Loucy (cell line): ENCODE measurements at regions not wholly inside any gene's neighbourhood (a gene's known extent, or its start where the extent isn't known, plus 50 kb on each side); places are given as distances from the start of the nearest gene placed in this dataset.

Source experiments
- H2AFZ ChIP-seq: fragments of 200-600 bp; sonication (generic); 2 replicates; pipeline ENCODE4 v1.6.0; 2016; ENCODE audit warnings: antibody characterized with exemption, mild to moderate bottlenecking, low read length, moderate library complexity
- H3F3A ChIP-seq: fragments of 200-600 bp; 2 replicates; pipeline ENCODE4 v1.6.0; 2016; ENCODE audit warnings: antibody characterized with exemption, low read depth, mild to moderate bottlenecking
- H3K27me3 ChIP-seq: fragments of 200-600 bp; sonication (generic); 2 replicates; pipeline ENCODE4 v1.6.1; 2014; ENCODE audit warnings: low read length, mild to moderate bottlenecking; ENCODE audit not compliant: insufficient read depth, poor library complexity, severe bottlenecking
- H3K36me3 ChIP-seq: fragments of 200-600 bp; sonication (generic); 2 replicates; pipeline ENCODE4 v1.6.1; 2016; ENCODE audit warnings: low read length; ENCODE audit not compliant: insufficient read depth
- H3K4me1 ChIP-seq: fragments of 200-600 bp; sonication (generic); 2 replicates; pipeline ENCODE4 v1.5.1; 2014; ENCODE audit warnings: low read length, mild to moderate bottlenecking; ENCODE audit not compliant: insufficient read depth, poor library complexity, severe bottlenecking
- H3K4me2 ChIP-seq: fragments of 200-600 bp; sonication (generic); 2 replicates; pipeline ENCODE4 v1.6.0; 2014; ENCODE audit warnings: antibody characterized with exemption, low read length, low read depth, mild to moderate bottlenecking; ENCODE audit not compliant: poor library complexity, severe bottlenecking
- H3K4me3 ChIP-seq: fragments of 200-600 bp; sonication (generic); 2 replicates; pipeline ENCODE4 v1.5.1; 2014; ENCODE audit warnings: low read length, mild to moderate bottlenecking, mixed read lengths; ENCODE audit not compliant: poor library complexity, severe bottlenecking
- H3K79me2 ChIP-seq: fragments of 200-600 bp; sonication (generic); 2 replicates; pipeline ENCODE4 v1.6.1; 2014; ENCODE audit warnings: low read length; ENCODE audit not compliant: insufficient read depth
- H3K9ac ChIP-seq: fragments of 200-600 bp; sonication (generic); 2 replicates; pipeline ENCODE4 v1.6.0; 2014; ENCODE audit warnings: mild to moderate bottlenecking, low read depth, low read length, moderate library complexity; ENCODE audit not compliant: poor library complexity, severe bottlenecking
- H3K9me2 ChIP-seq: fragments of 200-600 bp; sonication (generic); replicated peaks from 2 replicates; pipeline ENCODE4 v1.6.1; 2016; ENCODE audit warnings: low read depth, low read length, mixed read lengths
- H3K9me3 ChIP-seq: fragments of 200-600 bp; sonication (generic); 2 replicates; pipeline ENCODE4 v1.6.1; 2014; ENCODE audit warnings: mild to moderate bottlenecking, antibody characterized with exemption, low read length, low read depth; ENCODE audit not compliant: insufficient read depth
- H4K20me1 ChIP-seq: fragments of 200-600 bp; sonication (generic); 2 replicates; pipeline ENCODE4 v1.6.0; 2014; ENCODE audit warnings: antibody characterized with exemption, low read length, mild to moderate bottlenecking; ENCODE audit not compliant: insufficient read depth, poor library complexity, severe bottlenecking
- CTCF ChIP-seq: fragments of 200-600 bp; sonication (generic); conservative IDR thresholded peaks from 2 replicates; pipeline ENCODE4 v1.5.1; 2014; ENCODE audit warnings: mild to moderate bottlenecking, antibody characterized with exemption, low read length
- EZH2phosphoT487 ChIP-seq: fragments of 200-600 bp; IDR thresholded peaks from 2 replicates; pipeline ENCODE4 v1.6.1; 2018; ENCODE audit warnings: antibody characterized with exemption, mild to moderate bottlenecking, moderate library complexity, borderline replicate concordance

DNA sequence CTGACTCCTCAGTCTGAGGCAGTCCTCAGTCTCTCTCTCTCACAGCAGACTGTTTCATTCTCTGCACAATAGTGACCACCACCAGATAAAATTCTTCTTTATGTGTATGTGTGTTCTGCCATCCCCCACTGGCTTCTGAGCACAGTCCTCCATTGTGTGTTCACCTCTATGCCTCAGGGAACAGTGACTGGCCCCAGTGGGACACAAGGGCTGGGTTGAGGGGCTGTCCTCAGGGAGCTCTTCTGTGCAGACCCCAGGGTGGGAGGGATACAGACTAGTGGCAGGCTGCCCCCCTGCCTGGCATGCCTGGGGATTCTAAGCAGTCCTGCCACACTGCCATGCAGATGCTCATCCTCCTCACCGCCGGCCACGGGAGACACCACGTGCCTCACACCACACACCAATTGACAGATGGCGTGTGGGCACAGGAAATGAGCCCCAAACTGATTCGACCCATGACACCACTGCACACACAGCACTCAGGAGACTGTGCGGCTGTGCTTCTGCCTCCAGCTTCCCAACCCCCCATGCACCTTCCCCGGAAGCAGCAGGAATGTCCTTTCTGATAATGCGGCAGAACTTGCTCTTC is 237.6 kb upstream of the CHRNA7 start:
- H3K27me3 ChIP-seq = no peaks in the 10 kb centered on the region
- H3K4me2 ChIP-seq = no peak overlapping the region
- H3F3A ChIP-seq = no peaks in the 10 kb centered on the region
- no peak for TF ChIP-seq EZH2phosphoT487
- TF ChIP-seq CTCF = no peak
- H3K4me1 ChIP-seq = no peaks in the 10 kb centered on the region
- no peaks in the 10 kb centered on the region for H3K9me2 ChIP-seq
- no peaks in the 10 kb centered on the region for H3K36me3 ChIP-seq
- no peaks in the 10 kb centered on the region for H3K79me2 ChIP-seq
- H2AFZ ChIP-seq = no peak overlapping the region
- H3K9ac ChIP-seq = no peak overlapping the region
- H3K9me3 ChIP-seq = no peaks in the 10 kb centered on the region
- no peaks in the 10 kb centered on the region for H4K20me1 ChIP-seq
- no peak overlapping the region for H3K4me3 ChIP-seq

DNA sequence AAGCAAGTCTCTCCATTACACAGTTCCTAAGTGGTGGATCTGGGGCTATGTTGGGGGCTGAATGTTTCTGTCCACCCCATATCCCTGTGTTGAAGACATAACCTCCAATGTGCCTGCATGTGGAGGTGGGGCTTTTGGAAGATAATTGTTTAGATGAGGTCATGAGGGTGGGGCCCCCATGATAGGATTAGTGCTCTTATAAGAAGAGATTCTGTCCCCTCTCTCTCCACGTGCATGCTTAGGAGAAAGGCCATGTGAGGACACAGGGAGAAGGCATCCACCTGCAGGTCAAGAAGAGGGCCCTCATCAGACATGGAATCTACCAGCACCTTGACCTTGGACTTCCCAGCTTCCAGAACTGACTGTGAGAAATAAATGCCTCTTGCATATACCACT is 231.0 kb upstream of the CHRNA7 start:
- H3K4me1 ChIP-seq = no peaks in the 10 kb centered on the region
- H3K4me2 ChIP-seq = no peak overlapping the region
- TF ChIP-seq CTCF (no peak), EZH2phosphoT487 (no peak)
- H3K9me3 ChIP-seq = no peaks in the 10 kb centered on the region
- H4K20me1 ChIP-seq = no peaks in the 10 kb centered on the region
- no peaks in the 10 kb centered on the region for H3K27me3 ChIP-seq
- H3K9ac ChIP-seq = no peak overlapping the region
- no peaks in the 10 kb centered on the region for H3K79me2 ChIP-seq
- no peaks in the 10 kb centered on the region for H3F3A ChIP-seq
- H3K36me3 ChIP-seq = no peaks in the 10 kb centered on the region
- no peak overlapping the region for H2AFZ ChIP-seq
- no peak overlapping the region for H3K4me3 ChIP-seq
- H3K9me2 ChIP-seq = no peaks in the 10 kb centered on the region

- no peaks in the 10 kb centered on the region for H3K27me3 ChIP-seq
- H3F3A ChIP-seq = no peaks in the 10 kb centered on the region
These were observed 230.5 kb upstream of the CHRNA7 start for GRCh38 chr15:31799715-31800321.

More at GRCh38 chr15:31799715-31800321, 230.5 kb upstream of the CHRNA7 start:
- H3K4me2 ChIP-seq = no peak overlapping the region
- no peak overlapping the region for H3K9ac ChIP-seq
- H3K9me3 ChIP-seq = no peaks in the 10 kb centered on the region
- H2AFZ ChIP-seq = no peak overlapping the region
- H4K20me1 ChIP-seq = no peaks in the 10 kb centered on the region
- no peaks in the 10 kb centered on the region for H3K4me1 ChIP-seq
- no peak overlapping the region for H3K4me3 ChIP-seq
- H3K36me3 ChIP-seq = no peaks in the 10 kb centered on the region
- no peaks in the 10 kb centered on the region for H3K79me2 ChIP-seq
- H3K9me2 ChIP-seq = no peaks in the 10 kb centered on the region
- no peak for TF ChIP-seq EZH2phosphoT487
- TF ChIP-seq CTCF = no peak
